BLaER1 treated with 17β-estradiol and CSF1 and Interleukin-3, amounts not matched to agents 10 nM and 100 nM (cell line): ENCODE measurements at regions not wholly inside any gene's neighbourhood (a gene's known extent, or its start where the extent isn't known, plus 50 kb on each side); places are given as distances from the start of the nearest gene placed in this dataset.
"Not testable (repeated sequence)": the region's sequence is repeated elsewhere in the genome, so short reads cannot be mapped to it uniquely, and the experiment has no call there.

Experiments
- H3K27ac ChIP-seq, 11 experiments: shearing (Covaris generic); formaldehyde crosslinking; 2 replicates each; pipeline ENCODE4 v1.8.1; 2022
- H3K27me3 ChIP-seq, 11 experiments: shearing (Covaris generic); formaldehyde crosslinking; 2 replicates each; pipeline ENCODE4 v1.8.1; 2022
- H3K36me3 ChIP-seq, 11 experiments: shearing (Covaris generic); formaldehyde crosslinking; 2 replicates each; pipeline ENCODE4 v1.8.1; 2022
- H3K4me1 ChIP-seq, 10 experiments: shearing (Covaris generic); formaldehyde crosslinking; 2 replicates each; pipeline ENCODE4 v1.8.1; 2022
- H3K4me2 ChIP-seq, 11 experiments: shearing (Covaris generic); formaldehyde crosslinking; 2 replicates each; pipeline ENCODE4 v1.8.1; 2022
- H3K4me3 ChIP-seq, 10 experiments: shearing (Covaris generic); formaldehyde crosslinking; 2 replicates each; pipeline ENCODE4 v1.8.1; 2022
- H3K9ac ChIP-seq, 11 experiments: shearing (Covaris generic); formaldehyde crosslinking; 2 replicates each; pipeline ENCODE4 v1.8.1; 2022
- H3K9me3 ChIP-seq, 11 experiments: shearing (Covaris generic); formaldehyde crosslinking; replicated peaks in 1 of 11; 2 replicates each; pipeline ENCODE4 v1.8.1; 2022
- H4K20me1 ChIP-seq, 11 experiments: shearing (Covaris generic); formaldehyde crosslinking; 2 replicates each; pipeline ENCODE4 v1.8.1; 2022
- Cebpa-rat ChIP-seq, 11 experiments: shearing (Covaris generic); IDR thresholded peaks; 2 replicates each; pipeline ENCODE4 v1.8.1; 2022

DNA sequence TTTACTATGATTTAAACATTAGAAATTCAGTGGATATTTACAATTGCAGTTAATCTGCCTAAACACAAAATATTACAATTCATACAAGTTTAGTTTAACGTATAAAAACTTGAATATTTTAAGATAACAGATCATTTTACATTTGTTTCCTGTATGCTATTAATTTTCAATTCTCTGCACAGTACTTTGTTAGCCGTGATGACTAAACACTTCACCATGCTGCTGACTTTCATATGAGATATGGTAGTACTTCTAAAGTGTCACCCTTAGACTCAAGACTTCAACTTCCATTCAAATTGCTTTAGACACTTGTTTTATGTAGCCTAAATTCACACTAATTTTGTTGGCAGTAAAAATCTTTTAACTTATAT lies 1646.4 kb upstream of the ADGRL3 start:
- Histone ChIP-seq H3K4me1 (peaks cover 0 to 13% (median 0%) of the 10 kb centered on the region in 10 experiments; a peak in 3 of 20 replicates), H3K36me3 (no peaks in the 10 kb centered on the region), H4K20me1 (no peaks in the 10 kb centered on the region), H3K27me3 (no peaks in the 10 kb centered on the region), H3K9me3 (no peaks in the 10 kb centered on the region), H3K4me2 (peak overlapping the region in 8 of 11 experiments; percentile 19 to 64 (median 40); a peak in 12 of 22 replicates), H3K27ac (peak overlapping the region in 6 of 11 experiments; percentile 4 to 52 (median 21); a peak in 7 of 22 replicates), H3K4me3 (peak overlapping the region in 3 of 10 experiments; percentile 24 to 36 (median 33); a peak in 2 of 20 replicates), H3K9ac (peak overlapping the region in 1 of 11 experiments; percentile 46; a peak in 2 of 22 replicates)
- no peak for TF ChIP-seq Cebpa-rat (IDR thresholded peaks at IDR 0.05)

DNA sequence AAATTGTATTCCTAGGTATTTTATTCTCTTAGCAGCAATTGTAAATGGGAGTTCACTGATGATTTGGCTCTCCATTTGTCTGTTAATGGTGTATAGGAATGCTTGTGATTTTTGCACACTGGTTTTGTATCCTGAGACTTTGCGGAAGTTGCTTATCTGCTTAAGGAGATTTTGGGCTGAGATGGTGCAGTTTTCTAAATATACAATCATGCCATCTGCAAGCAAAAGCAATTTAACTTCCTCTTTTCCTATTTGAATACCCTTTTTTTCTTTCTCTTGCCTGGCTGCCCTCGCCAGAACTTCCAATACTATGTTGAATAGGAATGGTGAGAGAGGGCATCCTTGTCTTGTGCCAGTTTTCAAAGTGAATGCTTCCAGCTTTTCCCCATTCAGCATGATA lies 1643.9 kb upstream of the ADGRL3 start:
- H3K9ac ChIP-seq = not testable (repeated sequence)
- peaks cover 0 to 13% (median 0%) of the 10 kb centered on the region in 10 experiments; a peak in 3 of 20 replicates for H3K4me1 ChIP-seq

DNA sequence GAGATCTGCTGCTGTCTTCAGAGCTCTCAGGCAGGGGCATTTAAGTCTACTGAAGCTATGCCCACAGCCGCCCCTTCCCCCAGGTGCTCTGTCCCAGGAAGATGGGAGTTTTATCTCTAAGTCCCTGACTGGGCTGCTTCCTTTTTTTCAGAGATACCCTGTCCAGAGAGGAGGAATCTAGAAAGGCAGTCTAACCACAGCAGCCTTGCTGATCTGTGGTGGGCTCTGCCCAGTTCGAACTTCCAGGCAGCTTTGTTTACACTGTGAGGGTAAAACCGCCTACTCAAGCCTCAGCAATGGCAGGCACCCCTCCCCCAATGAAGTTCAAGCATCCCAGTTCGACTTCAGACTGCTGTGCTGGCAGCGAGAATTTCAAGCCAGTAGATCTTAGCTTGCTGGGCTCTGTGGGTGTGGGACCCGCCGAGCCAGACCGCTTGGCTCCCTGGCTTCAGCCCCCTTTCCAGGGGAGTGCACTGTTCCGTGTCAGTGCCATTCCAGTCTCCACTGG lies 1639.9 kb upstream of the ADGRL3 start:
- H3K4me1 ChIP-seq = peaks cover 0 to 13% (median 0%) of the 10 kb centered on the region in 10 experiments; a peak in 3 of 20 replicates
- H3K27ac ChIP-seq, H3K36me3 ChIP-seq, H3K27me3 ChIP-seq, H4K20me1 ChIP-seq, H3K9ac ChIP-seq, H3K4me3 ChIP-seq, H3K4me2 ChIP-seq, H3K9me3 ChIP-seq: not testable (repeated sequence)

More for the DNA sequence above, 1643.9 kb upstream of the ADGRL3 start:
- H3K36me3 ChIP-seq, H3K9me3 ChIP-seq, H3K27me3 ChIP-seq, H3K27ac ChIP-seq, H4K20me1 ChIP-seq, H3K4me3 ChIP-seq: not testable (repeated sequence)
- H3K4me2 ChIP-seq = peak overlapping the region in 3 of 11 experiments; percentile 3 to 33 (median 12); a peak in 2 of 22 replicates

DNA sequence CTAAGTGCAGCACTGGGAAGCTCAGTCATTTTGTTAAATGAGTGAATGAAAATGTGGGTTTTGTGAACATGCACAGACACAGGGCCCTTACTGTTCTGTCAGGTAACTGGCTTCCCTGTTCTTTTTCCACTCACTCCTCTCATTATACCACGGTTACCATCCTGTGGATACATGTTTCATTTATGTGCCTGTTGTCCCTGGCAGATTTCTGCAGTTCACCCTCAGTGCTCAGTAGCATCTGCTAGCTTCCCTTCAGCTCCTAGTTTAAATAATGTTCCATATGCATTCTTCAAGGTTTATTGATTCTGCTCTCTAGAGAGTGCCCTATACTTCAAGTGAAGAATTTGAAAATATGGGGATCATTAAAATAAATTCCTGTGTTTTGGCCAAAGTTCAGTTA lies 1634.3 kb upstream of the ADGRL3 start:
- Histone ChIP-seq H3K27me3 (no peaks in the 10 kb centered on the region), H3K4me3 (no peak overlapping the region), H3K4me1 (no peaks in the 10 kb centered on the region; a peak in 2 of 20 replicates), H3K9ac (no peak overlapping the region), H3K4me2 (no peak overlapping the region), H3K36me3 (no peaks in the 10 kb centered on the region), H4K20me1 (no peaks in the 10 kb centered on the region), H3K27ac (no peak overlapping the region), H3K9me3 (no peaks in the 10 kb centered on the region)
- TF ChIP-seq Cebpa-rat (IDR thresholded peaks at IDR 0.05) = no peak

DNA sequence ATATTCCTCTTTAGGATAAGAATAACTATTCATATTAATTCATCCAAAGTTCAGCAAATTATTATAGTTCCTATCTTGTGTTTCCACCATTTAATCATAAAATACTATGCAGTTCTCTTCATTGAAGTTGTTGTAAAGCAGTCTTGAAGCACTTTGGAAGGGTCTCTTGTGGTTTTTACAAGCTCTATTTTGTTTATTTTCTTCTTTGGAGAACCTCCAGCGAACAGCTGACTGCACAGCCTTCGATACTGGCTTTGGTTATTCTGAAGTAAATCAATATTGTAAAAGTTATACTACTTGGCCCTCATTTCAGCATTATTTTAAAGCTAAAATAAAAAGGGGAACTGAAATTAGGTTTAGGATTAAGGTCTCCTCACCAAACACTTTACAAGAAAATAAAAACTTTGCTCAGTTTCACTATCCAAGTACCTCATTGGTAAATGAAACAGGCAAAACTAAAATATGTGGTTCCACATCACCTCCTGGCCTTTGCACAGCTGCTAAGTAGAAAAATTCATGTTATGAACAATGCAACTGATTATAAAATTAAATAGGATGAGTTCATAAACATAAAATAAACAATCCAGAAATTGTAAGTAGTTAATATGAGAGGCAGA lies 1629.2 kb upstream of the ADGRL3 start:
- 0 out of 22 replicates have a peak overlapping the region, but pooled peaks of 1 of the 11 experiments have one; percentile 32 for H3K4me2 ChIP-seq
- no peak overlapping the region for H3K4me3 ChIP-seq
- no peak overlapping the region for H3K27ac ChIP-seq

DNA sequence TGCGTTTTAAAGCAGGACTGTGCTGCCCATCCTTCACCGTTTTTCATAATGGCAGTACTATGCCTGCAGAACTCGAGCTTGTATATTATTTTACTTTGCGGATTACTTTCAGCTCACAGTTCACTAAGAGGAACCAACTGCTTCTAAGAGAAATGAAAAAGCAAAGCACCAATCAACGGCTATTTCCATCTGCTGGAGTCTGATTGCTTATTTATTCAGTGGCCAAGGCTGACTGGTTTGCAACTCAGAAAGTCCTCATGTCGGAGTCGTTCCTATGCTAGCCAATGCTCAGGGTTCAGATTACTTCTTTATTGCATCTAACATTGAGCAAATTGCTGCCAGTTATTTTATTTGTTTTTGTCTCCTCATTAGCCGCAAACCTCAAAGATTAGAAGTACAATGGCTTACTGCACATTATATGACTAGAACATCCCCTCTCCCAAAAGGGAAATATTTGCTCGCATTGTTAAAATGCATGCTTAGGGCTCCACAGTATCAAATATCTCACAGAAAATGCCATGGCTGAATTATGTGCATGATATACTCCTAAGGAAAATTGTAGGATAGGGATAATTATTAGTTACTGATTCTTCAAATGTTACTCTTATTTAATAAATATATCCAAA lies 1628.2 kb upstream of the ADGRL3 start:
- no peaks in the 10 kb centered on the region for H4K20me1 ChIP-seq
- no peak overlapping the region for H3K27ac ChIP-seq
- no peak overlapping the region for H3K9ac ChIP-seq
- no peaks in the 10 kb centered on the region; a peak in 2 of 20 replicates for H3K4me1 ChIP-seq
- no peaks in the 10 kb centered on the region for H3K9me3 ChIP-seq
- H3K4me3 ChIP-seq = no peak overlapping the region
- H3K4me2 ChIP-seq = no peak overlapping the region
- no peaks in the 10 kb centered on the region for H3K36me3 ChIP-seq
- H3K27me3 ChIP-seq = no peaks in the 10 kb centered on the region
- no peak for TF ChIP-seq Cebpa-rat (IDR thresholded peaks at IDR 0.05)

More for the DNA sequence above, 1629.2 kb upstream of the ADGRL3 start:
- Histone ChIP-seq H3K9ac (no peak overlapping the region), H3K9me3 (no peaks in the 10 kb centered on the region), H4K20me1 (no peaks in the 10 kb centered on the region), H3K36me3 (no peaks in the 10 kb centered on the region), H3K27me3 (no peaks in the 10 kb centered on the region), H3K4me1 (no peaks in the 10 kb centered on the region; a peak in 2 of 20 replicates)
- TF ChIP-seq Cebpa-rat (IDR thresholded peaks at IDR 0.05) = no peak

DNA sequence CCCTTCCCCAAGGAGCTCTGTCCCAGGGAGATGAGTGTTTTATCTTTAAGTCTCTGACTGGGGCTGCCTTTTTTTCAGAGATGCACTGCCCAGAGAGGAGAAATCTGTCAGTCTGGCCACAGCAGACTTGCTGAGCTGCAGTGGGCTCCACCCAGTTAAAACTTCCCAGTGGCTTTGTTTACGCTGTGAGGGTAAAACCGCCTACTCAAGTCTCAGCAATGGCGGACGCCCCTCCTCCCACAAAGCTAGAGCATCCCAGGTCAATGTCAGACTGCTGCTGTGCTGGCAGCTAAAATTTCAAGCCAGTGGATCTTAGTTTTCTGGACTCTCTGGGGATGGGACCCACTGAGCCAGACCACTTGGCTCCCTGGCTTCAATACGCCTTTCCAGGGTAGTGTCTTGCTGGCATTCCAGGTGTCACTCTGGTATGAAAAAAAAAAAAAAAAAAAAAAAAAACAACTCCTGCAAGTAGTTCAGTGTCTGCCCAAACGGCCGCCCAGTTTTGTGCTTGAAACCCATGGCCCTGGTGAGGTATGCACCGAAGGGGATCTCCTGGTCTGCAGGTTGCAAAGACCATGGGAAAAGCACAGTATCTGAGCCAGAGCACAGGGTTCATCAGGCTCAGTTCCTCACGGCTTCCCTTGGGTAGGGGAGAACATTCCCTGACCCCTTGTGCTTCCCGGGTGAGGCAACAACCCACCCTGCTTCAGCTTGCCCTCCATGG lies 1616.1 kb upstream of the ADGRL3 start:
- Histone ChIP-seq H3K9ac (no peak overlapping the region), H3K4me2 (no peak overlapping the region), H3K4me1 (no peaks in the 10 kb centered on the region), H3K9me3 (peaks cover 0 to 9% (median 0%) of the 10 kb centered on the region in 11 experiments; a peak in 5 of 22 replicates), H3K27me3 (no peaks in the 10 kb centered on the region), H4K20me1 (no peaks in the 10 kb centered on the region), H3K4me3 (no peak overlapping the region), H3K27ac (no peak overlapping the region), H3K36me3 (no peaks in the 10 kb centered on the region)
- TF ChIP-seq Cebpa-rat (IDR thresholded peaks at IDR 0.05) = no peak

DNA sequence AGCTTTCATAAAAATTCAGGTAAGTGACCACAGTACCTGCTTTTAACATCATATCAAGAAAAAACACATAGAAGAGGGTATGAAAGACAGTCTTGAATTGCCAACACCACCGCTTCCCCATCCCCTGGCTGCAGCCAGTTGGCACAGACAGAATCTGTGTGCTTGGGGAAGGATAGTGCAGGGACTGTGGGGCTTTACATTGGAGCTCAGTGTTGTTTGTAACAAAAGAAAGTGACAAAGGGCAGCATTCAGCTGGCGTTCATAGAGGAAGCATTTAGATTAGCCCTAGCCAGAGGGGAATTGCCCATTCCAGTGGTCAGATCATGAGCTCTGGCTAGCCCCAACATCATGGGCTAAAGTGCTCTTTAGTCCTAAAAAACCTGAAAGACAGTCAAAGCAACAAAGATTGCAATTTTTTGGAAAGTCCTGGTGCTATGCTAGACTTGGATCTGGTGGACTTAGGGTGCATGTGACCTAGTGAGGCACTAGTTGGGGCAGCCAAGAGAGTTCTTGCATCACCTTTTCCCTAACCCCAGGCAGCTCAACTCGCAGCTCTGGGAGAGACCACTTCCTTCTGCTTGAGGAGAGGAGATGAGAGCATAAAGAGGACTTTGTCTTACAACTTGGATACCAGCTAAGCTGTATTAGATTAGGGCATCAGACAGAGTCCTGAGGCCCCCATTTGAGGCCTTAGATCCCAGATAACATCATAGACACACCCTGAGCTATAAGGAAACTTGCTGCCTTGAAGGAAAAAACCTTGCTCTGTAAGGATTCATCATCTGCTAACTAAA lies 1602.4 kb upstream of the ADGRL3 start:
- no peak overlapping the region for H3K27ac ChIP-seq
- no peak for TF ChIP-seq Cebpa-rat (IDR thresholded peaks at IDR 0.05)
- no peaks in the 10 kb centered on the region for H3K4me1 ChIP-seq
- H4K20me1 ChIP-seq = no peaks in the 10 kb centered on the region
- no peaks in the 10 kb centered on the region for H3K27me3 ChIP-seq
- H3K36me3 ChIP-seq = no peaks in the 10 kb centered on the region
- no peak overlapping the region for H3K4me2 ChIP-seq
- no peak overlapping the region for H3K9ac ChIP-seq
- H3K9me3 ChIP-seq = no peaks in the 10 kb centered on the region
- H3K4me3 ChIP-seq = no peak overlapping the region

DNA sequence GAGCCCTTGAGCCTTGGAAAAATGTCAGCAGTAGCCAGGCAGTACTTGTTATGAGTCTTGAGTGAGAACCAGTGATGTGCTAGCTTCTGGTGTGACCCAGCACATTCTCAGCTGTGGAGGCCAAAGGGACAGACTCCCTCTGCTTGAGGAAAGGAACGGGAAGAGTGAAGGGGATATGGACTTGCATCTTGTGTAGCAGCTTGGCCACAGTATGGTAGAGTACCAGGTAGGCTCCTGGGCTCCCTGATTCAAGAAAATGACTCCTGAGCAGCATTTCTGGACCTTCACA lies 1601.9 kb upstream of the ADGRL3 start:
- H3K9me3 ChIP-seq = no peaks in the 10 kb centered on the region
- H3K27me3 ChIP-seq = no peaks in the 10 kb centered on the region
- no peak for TF ChIP-seq Cebpa-rat (IDR thresholded peaks at IDR 0.05)
- H3K36me3 ChIP-seq = no peaks in the 10 kb centered on the region
- H4K20me1 ChIP-seq = no peaks in the 10 kb centered on the region
- no peak overlapping the region for H3K4me2 ChIP-seq
- H3K27ac ChIP-seq = no peak overlapping the region
- H3K4me1 ChIP-seq = no peaks in the 10 kb centered on the region
- H3K4me3 ChIP-seq = no peak overlapping the region
- H3K9ac ChIP-seq = no peak overlapping the region
